Left ventricle myocardium inferior (tissue), 1 donor: ENCODE measurements at regions not wholly inside any gene's neighbourhood (a gene's known extent, or its start where the extent isn't known, plus 50 kb on each side); places are given as distances from the start of the nearest gene placed in this dataset.

Experiments used
- DNase-seq: peaks from one replicate; pipeline ENCODE4 v3.0.0-alpha.2; 2020
- H3K27ac ChIP-seq: fragments of 200-600 bp; replicated peaks from 2 replicates; pipeline ENCODE4 v1.8.0; 2021
- H3K27me3 ChIP-seq: fragments of 200-600 bp; 2 replicates; pipeline ENCODE4 v1.8.0; 2021; ENCODE audit warnings: low read depth
- H3K36me3 ChIP-seq: fragments of 200-600 bp; 2 replicates; pipeline ENCODE4 v1.8.0; 2021
- H3K4me1 ChIP-seq: fragments of 200-600 bp; 2 replicates; pipeline ENCODE4 v1.8.0; 2021
- H3K4me3 ChIP-seq: fragments of 200-600 bp; 2 replicates; pipeline ENCODE4 v1.8.0; 2021; ENCODE audit warnings: mild to moderate bottlenecking, moderate library complexity
- H3K9me3 ChIP-seq: fragments of 200-600 bp; replicated peaks from 2 replicates; pipeline ENCODE4 v1.8.0; 2021
- intact Hi-C: fragments of 100-400 bp; cut with micrococcal nuclease; formaldehyde crosslinking; loops from one replicate; pipeline ENCODE4 v1.11.0; 2022
- TF ChIP-seq, protein P1 (sequence below): fragments of 200-600 bp; IDR thresholded peaks from 2 replicates; pipeline ENCODE4 v1.8.0; 2021; ENCODE audit warnings: antibody characterized with exemption, mild to moderate bottlenecking, borderline replicate concordance
- donor health status: DM: no; HTN: yes; CAD: no; lungs with severe emphysema.

DNA sequence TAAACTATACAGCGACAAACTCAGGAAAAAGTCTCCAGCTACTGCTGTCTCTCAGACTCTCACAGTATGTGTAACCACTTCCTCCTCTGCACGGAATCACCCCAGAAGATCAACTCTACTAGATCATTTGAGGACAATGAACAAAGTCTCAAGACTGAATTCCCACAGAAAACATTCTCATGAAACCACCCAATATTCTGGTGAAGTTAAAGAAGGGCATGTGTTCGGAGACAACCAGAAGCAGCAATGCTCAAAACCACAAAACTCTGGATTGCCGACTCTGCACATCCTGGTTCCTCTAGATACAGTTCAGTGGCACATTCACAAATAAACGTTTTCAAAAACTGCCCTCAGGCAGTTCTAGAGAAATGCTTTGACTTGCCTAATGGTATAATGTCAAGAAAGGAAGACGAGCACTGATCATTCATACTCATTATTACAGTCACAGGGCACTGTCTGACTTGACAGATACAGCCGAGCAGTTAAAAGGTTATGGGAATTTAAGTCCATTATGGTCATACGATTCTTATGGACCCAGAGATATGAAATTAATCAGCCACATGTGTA is 91.9 kb upstream of the STK17B start:
- no peaks in the 10 kb centered on the region for H3K27me3 ChIP-seq
- H3K4me1 ChIP-seq: peaks cover 44% of the 10 kb centered on the region
- H3K36me3 ChIP-seq: no peaks in the 10 kb centered on the region
- intact Hi-C loops: no loop called here
- DNase-seq: no peak
- H3K4me3 ChIP-seq: no peak overlapping the region
- H3K9me3 ChIP-seq: no peaks in the 10 kb centered on the region
- TF ChIP-seq, protein P1, sequence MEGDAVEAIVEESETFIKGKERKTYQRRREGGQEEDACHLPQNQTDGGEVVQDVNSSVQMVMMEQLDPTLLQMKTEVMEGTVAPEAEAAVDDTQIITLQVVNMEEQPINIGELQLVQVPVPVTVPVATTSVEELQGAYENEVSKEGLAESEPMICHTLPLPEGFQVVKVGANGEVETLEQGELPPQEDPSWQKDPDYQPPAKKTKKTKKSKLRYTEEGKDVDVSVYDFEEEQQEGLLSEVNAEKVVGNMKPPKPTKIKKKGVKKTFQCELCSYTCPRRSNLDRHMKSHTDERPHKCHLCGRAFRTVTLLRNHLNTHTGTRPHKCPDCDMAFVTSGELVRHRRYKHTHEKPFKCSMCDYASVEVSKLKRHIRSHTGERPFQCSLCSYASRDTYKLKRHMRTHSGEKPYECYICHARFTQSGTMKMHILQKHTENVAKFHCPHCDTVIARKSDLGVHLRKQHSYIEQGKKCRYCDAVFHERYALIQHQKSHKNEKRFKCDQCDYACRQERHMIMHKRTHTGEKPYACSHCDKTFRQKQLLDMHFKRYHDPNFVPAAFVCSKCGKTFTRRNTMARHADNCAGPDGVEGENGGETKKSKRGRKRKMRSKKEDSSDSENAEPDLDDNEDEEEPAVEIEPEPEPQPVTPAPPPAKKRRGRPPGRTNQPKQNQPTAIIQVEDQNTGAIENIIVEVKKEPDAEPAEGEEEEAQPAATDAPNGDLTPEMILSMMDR: no peak
- peak overlapping the region; percentile 28 for H3K27ac ChIP-seq

DNA sequence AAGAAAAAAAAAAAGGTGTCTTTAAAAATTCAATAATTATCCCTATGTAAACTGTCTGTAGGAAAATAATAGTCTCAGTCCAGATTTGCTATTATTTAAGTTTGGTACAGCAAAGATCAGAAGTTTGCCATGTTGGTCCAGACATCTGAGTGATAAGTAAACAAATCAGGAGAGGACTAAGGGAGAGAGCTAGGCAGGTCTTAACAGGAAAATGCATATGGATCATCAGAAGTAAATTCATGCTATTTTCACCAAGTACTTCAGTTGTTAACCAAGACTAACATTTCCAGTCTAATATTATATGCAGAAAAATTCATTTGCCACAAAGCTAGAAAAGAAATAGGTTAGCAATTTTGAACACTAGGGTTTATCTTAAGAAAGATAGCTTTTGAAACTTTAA is 95.0 kb upstream of the STK17B start:
- Histone ChIP-seq H3K4me1 (peaks cover 59% of the 10 kb centered on the region), H3K27me3 (no peaks in the 10 kb centered on the region), H3K27ac (peak overlapping the region; percentile 61), H3K36me3 (peaks cover 14% of the 10 kb centered on the region), H3K9me3 (no peaks in the 10 kb centered on the region), H3K4me3 (no peak overlapping the region)
- TF ChIP-seq, protein P1: no peak
- intact Hi-C loops: no loop called here
- no peak for DNase-seq

DNA sequence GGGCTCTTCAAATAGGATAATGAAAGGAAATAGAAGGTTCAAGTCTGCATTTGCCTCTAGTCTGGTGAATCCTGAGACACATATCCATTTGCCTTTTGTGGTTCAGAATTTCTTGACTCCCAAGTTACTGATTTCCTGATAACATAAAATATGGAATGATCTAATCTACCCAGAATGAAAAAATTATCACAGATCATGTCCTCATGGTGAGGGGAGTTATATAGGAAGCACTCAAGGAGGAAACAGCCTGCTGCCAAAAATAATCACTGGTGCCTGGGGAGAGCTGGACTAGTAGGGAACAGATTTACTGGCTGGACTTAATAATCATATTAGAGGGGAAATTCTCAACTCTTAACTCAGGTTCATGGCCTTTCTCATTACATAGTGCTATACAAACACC is 95.5 kb upstream of the STK17B start:
- no peaks in the 10 kb centered on the region for H3K27me3 ChIP-seq
- peaks cover 59% of the 10 kb centered on the region for H3K4me1 ChIP-seq
- DNase-seq: no peak
- TF ChIP-seq, protein P1: no peak
- peak overlapping the region; percentile 61 for H3K27ac ChIP-seq
- intact Hi-C loops: no loop called here
- no peak overlapping the region for H3K4me3 ChIP-seq
- H3K9me3 ChIP-seq: no peaks in the 10 kb centered on the region
- peaks cover 14% of the 10 kb centered on the region for H3K36me3 ChIP-seq

DNA sequence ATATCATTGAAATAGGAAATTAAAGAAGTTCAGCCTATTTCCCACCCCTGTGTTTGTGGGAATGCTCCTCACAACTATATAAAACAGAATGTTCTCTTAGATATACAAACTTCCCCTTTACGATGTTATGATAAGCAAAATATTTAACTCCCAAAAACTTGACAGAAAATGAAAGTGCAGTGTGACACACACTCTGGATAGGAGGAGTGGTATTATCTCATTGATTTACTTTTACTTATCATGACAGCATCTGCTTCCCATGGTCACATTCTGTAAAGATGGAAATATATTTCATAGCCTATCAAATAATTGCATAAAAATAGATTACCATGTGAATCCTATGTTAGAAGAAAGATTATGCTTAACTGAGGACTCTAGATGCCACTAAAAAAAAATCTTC is 96.6 kb upstream of the STK17B start:
- intact Hi-C loops: no loop called here
- peaks cover 14% of the 10 kb centered on the region for H3K36me3 ChIP-seq
- peak overlapping the region; percentile 2 for H3K4me3 ChIP-seq
- DNase-seq: no peak
- H3K4me1 ChIP-seq: peaks cover 52% of the 10 kb centered on the region
- H3K9me3 ChIP-seq: no peaks in the 10 kb centered on the region
- H3K27ac ChIP-seq: peak overlapping the region; percentile 61
- TF ChIP-seq, protein P1: no peak
- H3K27me3 ChIP-seq: no peaks in the 10 kb centered on the region

DNA sequence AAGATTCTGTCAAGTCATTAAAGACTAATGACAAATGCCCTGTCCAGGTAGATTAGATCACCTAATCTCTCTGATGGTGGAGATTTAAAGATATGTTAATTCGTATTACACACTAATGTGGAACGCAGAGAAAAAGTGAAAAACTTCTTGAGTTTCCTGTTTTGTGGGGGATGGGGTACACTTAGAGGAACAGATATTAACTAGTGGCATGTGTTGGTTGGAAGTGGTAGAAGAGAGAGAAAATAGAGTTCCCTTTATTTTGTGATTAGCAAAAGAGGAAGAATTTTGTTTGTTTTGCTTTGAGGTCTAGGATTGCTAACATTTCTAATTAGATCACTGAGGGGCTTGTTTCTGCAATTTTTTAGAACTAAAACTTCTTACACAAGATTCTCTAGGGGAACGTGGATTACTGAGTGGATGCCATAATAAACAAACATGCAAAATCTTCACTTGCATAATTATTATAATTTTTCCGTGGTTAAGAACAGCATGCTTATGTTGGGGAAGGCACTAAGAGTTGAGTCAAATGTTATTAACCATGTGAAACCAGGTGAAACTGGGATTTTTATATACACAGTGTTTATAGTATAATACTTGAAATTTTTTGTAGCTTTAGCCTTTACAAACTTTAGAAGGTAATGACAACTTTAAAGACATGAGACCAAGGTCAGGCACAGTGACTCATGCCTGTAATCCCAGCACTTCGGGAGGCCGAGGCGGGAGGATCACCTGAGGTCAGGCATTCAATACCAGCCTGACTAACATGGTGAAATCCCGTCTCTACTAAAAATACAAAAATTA is 97.4 kb upstream of the STK17B start:
- Histone ChIP-seq H3K27ac (peak overlapping the region; percentile 61), H3K36me3 (peaks cover 14% of the 10 kb centered on the region), H3K4me1 (peaks cover 50% of the 10 kb centered on the region), H3K27me3 (no peaks in the 10 kb centered on the region), H3K9me3 (no peaks in the 10 kb centered on the region), H3K4me3 (peak overlapping the region; percentile 2)
- no peak for DNase-seq
- TF ChIP-seq, protein P1: no peak
- intact Hi-C loops: no loop called here
